NT2/D1 (cell line): ENCODE measurements at regions not wholly inside any gene's neighbourhood (a gene's known extent, or its start where the extent isn't known, plus 50 kb on each side); places are given as distances from the start of the nearest gene placed in this dataset.

Source experiments
- DNase-seq: peaks from one replicate; pipeline ENCODE4 v3.0.0-alpha.2; 2011; ENCODE audit warnings: low read depth, low spot score
- H3K27me3 ChIP-seq: 2 replicates; pipeline ENCODE4 v1.6.0; 2011; ENCODE audit warnings: mild to moderate bottlenecking; ENCODE audit not compliant: insufficient read length, insufficient read depth
- H3K36me3 ChIP-seq: 2 replicates; pipeline ENCODE4 v1.6.1; 2011; ENCODE audit warnings: mild to moderate bottlenecking, low read length, mixed read lengths; ENCODE audit not compliant: insufficient read depth, insufficient read length
- H3K4me1 ChIP-seq: 2 replicates; pipeline ENCODE4 v1.5.1; 2011; ENCODE audit not compliant: insufficient read depth, insufficient read length
- H3K4me3 ChIP-seq: 2 replicates; pipeline ENCODE4 v1.5.1; 2011; ENCODE audit warnings: low read depth; ENCODE audit not compliant: insufficient read length
- H3K9ac ChIP-seq: 2 replicates; pipeline ENCODE4 v1.6.0; 2011; ENCODE audit warnings: low read depth; ENCODE audit not compliant: insufficient read length
- H3K9me3 ChIP-seq: 2 replicates; pipeline ENCODE4 v1.5.1; 2011; ENCODE audit warnings: mild to moderate bottlenecking, low read length; ENCODE audit not compliant: insufficient read depth
- SUZ12 ChIP-seq: IDR thresholded peaks from 2 replicates; pipeline ENCODE4 v1.6.1; 2011; ENCODE audit not compliant: insufficient read length, insufficient read depth; ENCODE audit errors: extremely low read depth
- YY1 ChIP-seq: IDR thresholded peaks from 2 replicates; pipeline ENCODE4 v1.6.1; 2011; ENCODE audit not compliant: insufficient read length, insufficient read depth
- ZNF274 ChIP-seq: IDR thresholded peaks from 2 replicates; pipeline ENCODE4 v1.6.1; 2011; ENCODE audit warnings: mild to moderate bottlenecking, low read depth, low read length

DNA sequence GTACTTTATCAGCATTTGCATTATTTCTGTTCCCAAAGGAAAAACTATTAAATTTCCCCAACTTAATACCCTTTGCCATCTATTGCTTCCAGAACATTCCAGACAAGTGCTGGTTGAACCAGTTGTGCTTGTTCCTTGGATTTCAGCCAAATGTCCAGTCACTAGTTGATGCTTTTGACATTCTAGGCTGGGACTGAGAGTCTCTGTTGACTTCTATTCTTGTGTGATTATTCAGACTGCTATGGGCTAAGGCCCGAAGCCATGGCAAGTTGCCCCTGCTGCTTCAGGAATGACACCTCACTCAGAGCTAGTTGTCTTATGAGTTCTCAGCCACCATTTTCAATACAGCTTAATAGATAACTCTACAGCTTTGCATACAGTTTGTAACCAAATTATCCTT is 458.1 kb upstream of the ARGLU1 start:
- no peak for DNase-seq
- Histone ChIP-seq H3K4me1 (no peaks in the 10 kb centered on the region), H3K4me3 (no peak overlapping the region), H3K36me3 (no peaks in the 10 kb centered on the region), H3K27me3 (no peaks in the 10 kb centered on the region), H3K9me3 (no peaks in the 10 kb centered on the region), H3K9ac (no peak overlapping the region)
- no peak for TF ChIP-seq SUZ12
- TF ChIP-seq ZNF274, result no peak
- TF ChIP-seq YY1, result no peak

DNA sequence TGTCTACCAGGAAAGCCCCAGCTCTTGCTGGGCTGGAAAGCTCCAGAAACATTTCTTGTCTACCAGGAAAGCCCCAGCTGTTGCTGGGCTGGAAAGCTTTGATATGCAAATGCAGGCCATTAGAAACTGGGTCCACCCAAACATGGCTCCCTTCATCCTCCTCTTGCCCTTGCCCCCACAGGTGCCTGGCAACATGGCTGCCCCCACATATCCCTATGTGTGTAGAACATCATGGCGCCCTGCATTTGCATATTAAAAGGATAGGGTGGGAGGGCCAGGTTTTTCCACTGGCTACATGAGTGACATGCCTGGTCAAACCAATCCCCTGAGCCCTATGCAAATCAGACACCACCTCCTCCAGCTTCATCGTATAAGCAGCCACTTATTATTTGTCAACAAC is 455.4 kb upstream of the ARGLU1 start:
- no peak for DNase-seq

DNA sequence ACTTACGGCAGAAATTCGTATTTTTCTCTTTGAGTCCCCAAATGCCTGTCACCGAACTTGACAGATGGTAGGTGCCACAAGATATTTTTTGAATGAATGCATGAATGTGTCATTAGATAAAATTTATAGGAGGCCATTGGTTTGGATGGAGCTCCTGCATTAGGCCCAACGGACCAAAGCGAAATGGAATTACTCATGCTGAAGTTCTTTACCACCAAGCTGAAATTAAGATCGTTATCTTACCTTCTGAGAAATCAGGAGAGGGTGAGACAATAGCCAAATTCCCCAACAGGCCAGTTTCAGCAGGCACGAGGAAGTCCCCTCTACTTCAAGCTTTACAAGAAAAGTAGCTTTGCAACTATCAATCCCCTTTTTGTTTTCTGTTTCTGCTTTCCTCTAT is 452.5 kb upstream of the ARGLU1 start:
- Histone ChIP-seq H3K9ac (no peak overlapping the region), H3K4me1 (no peaks in the 10 kb centered on the region), H3K4me3 (no peak overlapping the region), H3K27me3 (no peaks in the 10 kb centered on the region), H3K9me3 (no peaks in the 10 kb centered on the region), H3K36me3 (no peaks in the 10 kb centered on the region)
- no peak for TF ChIP-seq SUZ12
- TF ChIP-seq ZNF274, result no peak
- TF ChIP-seq YY1, result no peak
- no peak for DNase-seq

More for the DNA sequence above, 455.4 kb upstream of the ARGLU1 start:
- no peaks in the 10 kb centered on the region for H3K27me3 ChIP-seq
- no peak overlapping the region for H3K4me3 ChIP-seq
- no peaks in the 10 kb centered on the region for H3K36me3 ChIP-seq
- H3K9me3 ChIP-seq, result no peaks in the 10 kb centered on the region
- TF ChIP-seq SUZ12 (no peak), ZNF274 (no peak), YY1 (no peak)
- H3K9ac ChIP-seq, result no peak overlapping the region
- H3K4me1 ChIP-seq, result no peaks in the 10 kb centered on the region

DNA sequence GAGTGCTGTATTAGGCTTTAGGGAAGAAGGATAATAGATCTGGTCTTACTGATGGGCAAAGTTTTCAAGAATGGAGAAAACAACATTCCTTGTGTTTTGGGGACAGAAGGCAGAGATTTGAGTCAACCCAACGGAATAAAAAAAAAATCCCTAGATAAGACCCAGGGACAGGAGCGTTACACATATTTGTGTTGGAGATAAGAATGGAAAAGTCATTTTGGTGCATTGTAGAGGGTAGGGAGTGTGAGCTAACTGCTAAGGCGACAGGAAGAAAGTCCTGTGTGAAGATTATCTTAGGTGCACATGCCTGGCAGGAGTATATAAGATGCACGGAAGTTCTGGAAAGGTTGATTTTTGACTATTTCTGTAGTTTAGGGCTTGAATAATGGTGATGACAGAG is 450.3 kb upstream of the ARGLU1 start:
- no peaks in the 10 kb centered on the region for H3K36me3 ChIP-seq
- no peak overlapping the region for H3K4me3 ChIP-seq
- no peak overlapping the region for H3K9ac ChIP-seq
- H3K27me3 ChIP-seq, result no peaks in the 10 kb centered on the region
- H3K9me3 ChIP-seq, result no peaks in the 10 kb centered on the region
- H3K4me1 ChIP-seq, result no peaks in the 10 kb centered on the region
- no peak for DNase-seq
- no peak for TF ChIP-seq ZNF274
- no peak for TF ChIP-seq SUZ12
- no peak for TF ChIP-seq YY1

DNA sequence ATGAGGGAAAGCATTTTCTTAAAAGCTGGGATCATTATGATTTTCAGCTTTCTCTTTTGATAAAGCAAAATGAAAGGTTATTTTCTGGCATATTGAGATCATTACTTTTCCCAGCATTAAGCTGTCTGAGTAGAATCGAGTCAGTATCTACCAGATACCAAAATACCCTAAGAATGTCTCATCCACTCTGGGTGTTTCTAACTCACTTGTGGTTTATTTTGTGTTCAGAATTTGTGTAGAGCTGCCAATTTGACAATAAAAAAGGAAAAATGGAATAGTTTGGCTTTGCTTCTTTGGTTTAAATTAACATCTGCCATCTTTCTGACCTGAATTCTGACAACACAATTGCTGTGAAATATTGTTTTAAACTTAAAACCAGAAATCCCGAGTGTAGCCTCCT is 438.7 kb upstream of the ARGLU1 start:
- H3K9me3 ChIP-seq, result no peaks in the 10 kb centered on the region
- no peak overlapping the region for H3K4me3 ChIP-seq
- no peak overlapping the region for H3K9ac ChIP-seq
- DNase-seq, result no peak
- TF ChIP-seq ZNF274, result no peak
- no peak for TF ChIP-seq YY1
- TF ChIP-seq SUZ12, result no peak
- H3K4me1 ChIP-seq, result no peaks in the 10 kb centered on the region
- no peaks in the 10 kb centered on the region for H3K27me3 ChIP-seq
- no peaks in the 10 kb centered on the region for H3K36me3 ChIP-seq

DNA sequence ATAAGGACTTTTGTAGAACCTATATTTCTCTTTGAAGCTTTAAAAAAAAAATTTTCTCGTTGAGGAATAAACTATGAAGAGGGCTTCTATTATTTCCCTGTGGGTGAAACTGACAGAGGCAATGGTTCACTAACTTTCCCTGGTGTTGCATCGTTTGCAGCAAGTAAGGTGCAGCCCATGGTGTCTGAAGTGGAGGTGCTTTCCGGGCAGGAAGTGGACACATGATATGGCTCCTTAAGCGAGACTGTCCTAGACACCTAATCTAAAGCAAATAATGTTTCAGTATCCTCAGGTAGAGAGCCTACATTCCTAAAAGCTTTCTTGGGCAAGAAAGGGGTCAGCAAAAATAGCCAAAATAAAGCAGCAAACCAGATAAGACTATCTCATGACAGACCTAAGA is 437.6 kb upstream of the ARGLU1 start:
- Histone ChIP-seq H3K36me3 (no peaks in the 10 kb centered on the region), H3K27me3 (no peaks in the 10 kb centered on the region), H3K9ac (no peak overlapping the region), H3K4me1 (no peaks in the 10 kb centered on the region), H3K4me3 (no peak overlapping the region), H3K9me3 (no peaks in the 10 kb centered on the region)
- TF ChIP-seq YY1 (no peak), ZNF274 (no peak), SUZ12 (no peak)
- no peak for DNase-seq

DNA sequence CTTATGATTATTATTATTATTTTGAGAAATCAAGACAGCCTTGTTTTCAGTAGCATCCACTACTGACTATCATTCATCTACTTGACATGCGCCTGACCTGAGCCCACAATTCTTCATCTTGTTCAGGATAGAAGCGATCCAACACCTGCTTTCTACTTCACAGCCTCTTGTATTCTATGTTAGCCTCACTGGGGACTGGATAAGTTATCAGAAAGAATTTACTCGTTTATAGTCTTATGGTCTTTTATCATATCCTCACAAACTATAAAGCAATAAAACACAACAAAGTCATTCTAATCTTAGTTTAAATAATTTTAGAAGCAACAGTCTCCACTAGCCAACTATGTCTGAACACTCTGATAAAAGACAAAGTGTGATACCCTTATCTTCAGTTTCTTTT is 436.0 kb upstream of the ARGLU1 start:
- Histone ChIP-seq H3K4me3 (no peak overlapping the region), H3K9me3 (no peaks in the 10 kb centered on the region), H3K4me1 (no peaks in the 10 kb centered on the region), H3K36me3 (no peaks in the 10 kb centered on the region), H3K9ac (no peak overlapping the region), H3K27me3 (no peaks in the 10 kb centered on the region)
- TF ChIP-seq ZNF274, result no peak
- no peak for TF ChIP-seq YY1
- TF ChIP-seq SUZ12, result no peak
- DNase-seq, result no peak

DNA sequence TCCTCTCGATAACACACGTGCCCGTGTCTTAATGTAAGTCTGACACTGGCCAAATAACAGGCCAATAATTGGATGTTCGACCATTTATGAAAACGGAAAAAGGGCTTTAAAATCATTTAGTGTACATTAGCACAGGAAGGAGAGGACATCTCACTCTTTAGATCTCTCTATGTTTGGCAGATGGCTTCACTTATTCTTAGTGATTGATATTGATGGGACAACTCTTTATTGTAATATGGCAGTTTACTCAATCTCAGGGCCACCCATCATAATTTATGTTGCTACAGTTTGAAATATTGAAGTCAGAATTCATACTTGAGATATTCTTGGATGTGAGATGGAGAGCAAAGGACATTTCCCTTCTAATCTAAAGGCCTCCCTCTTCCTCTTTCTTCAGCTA is 430.7 kb upstream of the ARGLU1 start:
- H3K9ac ChIP-seq, result no peak overlapping the region
- H3K36me3 ChIP-seq, result no peaks in the 10 kb centered on the region
- H3K9me3 ChIP-seq, result no peaks in the 10 kb centered on the region
- H3K27me3 ChIP-seq, result no peaks in the 10 kb centered on the region
- H3K4me1 ChIP-seq, result no peaks in the 10 kb centered on the region
- DNase-seq, result no peak
- TF ChIP-seq SUZ12 (no peak), ZNF274 (no peak), YY1 (no peak)
- no peak overlapping the region for H3K4me3 ChIP-seq
